Inflammatory macrophage treated with lipopolysaccharide for 4 hours (primary cell): ENCODE measurements at regions not wholly inside any gene's neighbourhood (a gene's known extent, or its start where the extent isn't known, plus 50 kb on each side); places are given as distances from the start of the nearest gene placed in this dataset.
A peak's percentile ranks its signal among the peaks of the same experiment; 100 is the strongest.
"Not testable (repeated sequence)": the region's sequence is repeated elsewhere in the genome, so short reads cannot be mapped to it uniquely, and the experiment has no call there.

ENCODE experiments used
- DNase-seq: peaks from one replicate; pipeline ENCODE4 v3.0.0-alpha.2; 2020

- DNase-seq = no peak
These were observed 165.7 kb downstream of the ERMARD start for GRCh38 chr6:169917153-169917552.

- DNase-seq = no peak
These were observed 164.5 kb downstream of the ERMARD start for GRCh38 chr6:169915769-169916550.

DNA sequence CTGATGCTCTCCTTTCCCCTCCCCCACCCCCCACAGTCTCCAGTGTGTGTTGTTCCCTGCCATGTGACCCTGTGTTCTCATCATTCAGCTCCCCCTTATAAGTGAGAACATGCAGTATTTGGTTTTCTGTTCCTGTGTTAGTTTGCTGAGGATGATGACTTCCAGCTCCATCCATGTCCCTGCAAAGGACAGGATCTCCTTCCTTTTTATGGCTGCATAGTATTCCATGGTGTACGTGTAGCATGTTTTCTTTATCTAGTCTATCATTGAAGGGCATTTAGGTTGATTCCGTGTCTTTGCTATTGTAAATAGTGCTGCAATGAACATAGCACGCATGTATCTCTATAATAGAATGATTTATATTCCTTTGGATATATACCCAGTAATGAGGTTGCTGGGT lies 162.3 kb downstream of the ERMARD start:
- DNase-seq = not testable (repeated sequence)

DNA sequence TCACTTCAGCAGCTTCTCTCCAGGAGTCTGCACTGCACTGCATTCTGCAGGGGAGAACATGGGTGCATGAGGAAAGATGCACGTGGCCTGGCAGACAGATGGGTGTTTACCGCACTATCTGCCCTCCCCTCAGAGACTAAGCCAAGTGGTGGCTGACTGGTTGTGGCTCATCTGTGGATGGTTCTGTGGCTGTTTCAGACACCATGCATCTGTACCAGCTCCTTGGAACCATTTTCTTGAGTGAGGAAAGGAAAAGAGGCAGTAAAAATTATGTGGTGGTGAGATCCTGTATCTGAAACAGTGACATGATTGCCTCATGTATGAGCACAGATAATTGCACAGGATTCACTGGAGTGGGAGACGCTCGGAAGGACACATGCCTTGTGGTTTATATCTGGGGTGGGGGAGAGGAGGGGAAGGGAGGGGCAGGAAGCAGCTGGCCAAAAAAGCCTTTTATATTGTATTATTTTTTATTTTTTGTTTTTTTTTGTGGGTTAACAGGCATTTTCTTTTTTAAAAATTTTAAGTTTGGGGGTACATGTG lies 161.7 kb downstream of the ERMARD start:
- peak; percentile 22 for DNase-seq

DNA sequence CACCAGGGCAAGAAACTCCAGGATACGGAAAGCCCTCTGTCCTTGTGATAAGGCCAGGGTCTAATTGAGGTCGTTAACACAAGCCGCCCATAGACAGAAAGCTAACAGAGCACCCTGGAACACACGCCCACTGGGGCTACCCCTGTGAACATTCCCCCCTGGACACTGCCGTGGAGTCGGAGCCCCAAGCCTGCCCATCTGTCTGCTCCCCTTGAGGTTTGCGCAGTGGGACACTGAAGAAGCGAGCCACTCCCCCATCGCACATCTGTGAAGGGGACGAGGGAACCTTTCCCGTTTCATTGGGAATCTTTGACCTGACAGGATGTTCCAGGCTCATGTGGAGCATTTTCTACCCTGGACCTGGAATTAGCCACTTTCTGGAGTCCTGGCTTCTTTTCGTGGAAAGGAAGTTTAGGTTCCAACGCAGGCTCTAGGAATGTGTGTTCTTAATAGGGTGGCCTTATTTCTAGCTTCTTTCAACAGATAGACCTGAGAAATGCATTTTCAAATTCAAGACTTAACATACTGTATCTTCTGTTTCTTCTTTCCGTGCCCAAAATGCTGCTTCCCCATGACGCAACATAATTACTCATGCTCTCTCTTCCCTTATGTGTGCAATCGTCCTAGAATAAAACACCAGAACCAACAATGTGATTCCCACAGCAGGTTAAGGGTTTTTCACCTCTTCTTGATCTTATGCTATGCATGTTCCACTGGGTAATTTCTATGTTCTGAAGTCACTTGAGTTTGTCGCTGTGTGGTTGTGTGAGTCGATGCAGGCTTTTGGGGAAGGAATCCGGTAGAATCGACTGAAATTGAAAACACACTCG lies 161.1 kb downstream of the ERMARD start:
- peak; percentile 68 for DNase-seq

- no peak for DNase-seq
These were observed 160.1 kb downstream of the ERMARD start for GRCh38 chr6:169911264-169912263.

- DNase-seq = no peak
These were observed 157.7 kb downstream of the ERMARD start for GRCh38 chr6:169909113-169909512.

DNA sequence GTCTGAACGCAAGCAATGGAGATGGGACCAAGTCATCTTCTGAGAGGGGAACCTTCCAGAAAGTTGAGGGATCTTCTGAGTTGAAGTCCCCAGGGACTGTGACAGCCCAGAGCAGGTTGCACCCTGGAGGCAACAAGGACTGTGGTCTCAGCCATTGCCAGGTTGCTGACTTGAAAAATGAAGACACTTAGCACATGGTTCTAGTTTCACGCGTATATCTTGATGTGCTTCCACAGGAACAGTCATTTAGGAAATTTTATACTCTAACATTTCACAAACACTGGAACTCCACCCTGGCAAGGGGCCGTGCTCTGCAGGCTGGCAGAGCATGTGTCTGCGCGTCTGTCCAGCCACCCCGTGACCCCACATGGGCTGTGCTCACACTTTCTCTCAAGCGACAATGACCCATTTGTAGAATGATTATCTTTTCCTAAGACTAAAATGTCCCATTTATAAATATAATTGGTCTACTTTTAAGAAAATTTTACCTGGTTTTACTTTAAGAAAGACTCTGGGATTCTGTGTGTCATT lies 157.0 kb downstream of the ERMARD start:
- DNase-seq = no peak

- no peak for DNase-seq
These were observed 156.1 kb downstream of the ERMARD start for GRCh38 chr6:169907419-169908115.

DNA sequence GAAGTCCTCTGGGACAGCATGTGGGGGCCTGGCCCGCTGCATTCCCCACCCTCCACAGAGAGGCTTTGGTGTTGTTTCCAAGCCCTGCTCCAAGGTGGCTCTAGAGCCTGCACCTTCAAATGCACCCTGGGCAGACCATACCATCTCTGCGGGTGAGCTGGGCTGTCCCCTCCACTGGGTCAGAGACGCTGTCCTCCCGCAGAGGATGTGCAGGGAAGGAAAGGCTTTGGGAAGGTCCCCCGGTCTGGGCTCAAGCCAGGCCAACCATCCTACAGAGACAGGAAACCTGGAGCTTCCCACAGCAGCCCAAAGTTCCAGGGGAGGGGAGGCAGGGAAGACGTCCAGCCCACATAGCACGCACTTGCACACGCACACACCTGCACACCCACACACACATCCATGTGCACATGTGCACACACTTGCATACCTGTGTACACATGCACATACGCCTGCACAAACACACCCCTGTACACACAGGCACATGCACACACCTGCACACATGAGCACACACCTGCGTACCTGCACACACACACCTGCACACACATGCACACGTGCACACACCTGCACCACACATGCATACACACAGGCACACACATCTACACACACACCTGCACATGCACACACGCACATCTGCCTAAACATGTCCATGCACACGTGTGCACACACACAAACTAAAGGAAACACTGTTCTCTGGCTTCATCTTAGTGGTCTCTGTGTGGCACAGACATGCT lies 155.4 kb downstream of the ERMARD start:
- DNase-seq = no peak

GRCh38 chr6:169906004-169906687 lies 154.7 kb downstream of the ERMARD start:
- no peak for DNase-seq

DNA sequence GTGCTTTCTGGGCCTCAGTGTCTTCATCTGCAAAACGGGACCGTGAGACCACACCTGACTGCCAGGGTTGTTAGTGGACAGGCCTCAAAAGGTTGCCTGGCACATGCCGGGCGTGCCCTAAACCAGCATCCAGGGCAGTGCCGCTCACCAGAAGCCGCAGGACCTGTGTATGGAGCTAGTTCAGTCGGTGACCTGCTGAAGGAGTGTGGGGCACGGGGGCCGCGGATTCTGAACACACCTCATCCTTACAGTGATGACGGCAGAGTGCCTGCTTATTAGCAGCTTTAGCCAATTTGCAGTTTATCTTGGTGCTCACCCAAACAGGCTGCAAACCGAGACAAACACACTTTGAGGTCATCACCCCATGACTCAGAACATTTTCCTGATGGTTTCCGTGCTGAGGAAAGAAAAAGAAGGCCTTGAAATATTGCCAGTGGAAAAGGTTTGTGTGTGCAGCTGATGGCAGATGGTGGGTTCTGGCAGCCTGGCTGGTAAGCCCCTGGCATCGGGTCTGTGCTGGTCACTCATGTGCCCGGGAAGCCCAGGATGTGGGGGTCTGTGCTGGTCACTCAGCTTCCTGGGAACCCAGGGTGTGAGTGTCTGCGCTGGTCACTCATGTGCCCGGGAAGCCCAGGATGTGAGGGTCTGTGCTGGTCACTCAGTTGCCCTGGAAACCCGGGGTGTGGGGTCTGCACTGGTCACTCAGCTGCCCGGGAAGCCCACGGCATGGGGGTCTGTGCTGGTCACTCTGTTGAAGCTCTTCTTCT lies 153.8 kb downstream of the ERMARD start:
- no peak for DNase-seq

DNA sequence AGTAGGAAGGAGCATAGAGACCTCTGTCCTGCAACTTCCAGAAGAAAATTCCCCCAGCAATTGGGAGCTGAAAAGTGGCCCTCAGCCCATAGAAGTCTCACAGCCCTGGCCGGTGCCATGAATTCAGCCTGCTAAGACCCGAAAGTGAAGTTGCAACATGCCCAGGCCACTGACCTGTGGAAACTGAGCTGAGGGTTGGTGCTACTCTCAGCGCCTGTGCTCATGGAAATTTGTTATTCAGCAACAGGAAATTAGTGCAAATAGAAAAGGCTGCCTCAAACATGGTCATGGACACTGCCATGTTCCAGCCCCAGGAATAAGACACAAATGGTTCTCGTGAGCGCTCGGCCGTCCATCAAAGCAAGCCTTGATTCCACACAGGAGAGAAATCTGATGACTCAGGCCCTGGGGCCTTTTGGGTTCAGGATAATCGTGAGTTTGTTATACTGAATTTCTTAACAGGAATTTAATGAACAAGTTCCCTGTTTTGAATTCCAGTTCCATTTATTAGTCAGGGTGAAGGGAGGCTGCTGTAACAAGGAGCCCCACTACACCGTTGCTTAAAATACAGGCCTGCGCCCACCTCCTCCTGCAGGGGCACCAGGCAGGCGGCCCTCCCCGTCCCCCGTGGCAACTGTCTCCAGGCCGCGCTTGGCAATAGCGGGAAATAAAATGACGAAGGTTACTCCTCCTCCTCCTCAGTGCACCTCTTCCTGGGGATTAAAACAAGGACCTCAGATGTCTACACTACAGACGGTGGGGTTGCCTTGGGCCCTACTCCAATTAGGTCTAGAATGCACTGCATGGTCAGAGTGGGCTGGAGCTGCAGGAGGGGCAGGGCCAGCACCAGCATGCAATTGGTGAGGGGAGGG lies 152.9 kb downstream of the ERMARD start:
- DNase-seq = no peak

GRCh38 chr6:169903122-169903521 lies 151.7 kb downstream of the ERMARD start:
- DNase-seq = no peak

GRCh38 chr6:169902604-169903003 lies 151.2 kb downstream of the ERMARD start:
- DNase-seq = no peak

DNA sequence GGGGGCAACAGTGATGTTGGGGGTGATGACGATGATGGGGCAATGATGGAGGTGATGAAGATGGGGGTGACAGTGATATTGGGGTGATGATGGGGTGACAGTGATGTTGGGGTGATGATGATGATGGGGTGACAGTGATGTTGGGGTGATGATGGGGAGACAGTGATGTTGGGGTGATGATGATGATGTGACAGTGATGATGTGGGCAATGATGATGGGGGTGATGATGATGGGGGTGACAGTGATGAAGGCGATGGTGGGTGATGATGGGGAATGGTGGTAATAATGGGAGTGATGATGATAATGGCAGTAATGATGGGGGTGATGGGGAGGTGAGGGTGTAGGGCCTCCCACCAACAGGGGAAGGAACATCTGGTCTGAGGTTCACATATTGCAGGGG lies 150.6 kb downstream of the ERMARD start:
- no peak for DNase-seq

DNA sequence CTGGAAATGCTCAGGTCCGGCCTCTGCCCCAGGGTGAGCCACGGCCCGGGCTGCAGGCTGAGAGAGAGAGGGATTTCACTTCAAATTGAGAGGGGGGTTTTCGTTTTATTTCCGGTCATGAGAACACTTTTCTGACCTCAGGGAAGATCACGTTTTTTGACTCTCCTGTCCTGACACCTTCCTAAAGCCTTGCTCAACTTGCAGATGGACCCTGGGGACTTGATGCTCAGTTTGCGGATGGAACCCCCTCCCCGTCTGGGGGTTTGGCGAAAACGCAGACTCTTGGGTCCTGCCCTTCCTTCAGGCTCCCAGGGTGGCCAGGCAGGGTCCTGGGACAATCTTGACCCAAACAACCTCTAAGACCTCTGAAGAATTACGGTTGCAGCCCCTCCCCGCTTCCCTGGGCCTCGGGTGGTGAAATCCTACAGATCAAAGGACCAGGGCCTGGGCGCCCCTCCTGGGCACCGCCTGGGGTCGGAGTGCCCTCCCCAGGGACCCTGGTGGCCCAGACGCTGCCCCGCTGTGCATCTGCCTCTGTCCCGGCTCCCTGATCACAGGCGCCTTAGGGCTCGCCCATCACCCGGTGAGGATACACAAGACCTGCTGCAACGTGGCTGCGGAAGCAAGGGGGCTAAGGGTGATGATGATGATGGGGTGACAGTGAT lies 148.2 kb downstream of the ERMARD start:
- no peak for DNase-seq
